ENCODE measurements at regions not wholly inside any gene's neighbourhood (a gene's known extent, or its start where the extent isn't known, plus 50 kb on each side); places are given as distances from the start of the nearest gene placed in this dataset.
A peak's percentile ranks its signal among the peaks of the same experiment; 100 is the strongest.

GRCh38 chr10:91335147-91335546 lies 75.0 kb upstream of the HECTD2 start:
- DNase-seq (ENCODE audit: low read depth): no peak
- TF ChIP-seq, protein P1, sequence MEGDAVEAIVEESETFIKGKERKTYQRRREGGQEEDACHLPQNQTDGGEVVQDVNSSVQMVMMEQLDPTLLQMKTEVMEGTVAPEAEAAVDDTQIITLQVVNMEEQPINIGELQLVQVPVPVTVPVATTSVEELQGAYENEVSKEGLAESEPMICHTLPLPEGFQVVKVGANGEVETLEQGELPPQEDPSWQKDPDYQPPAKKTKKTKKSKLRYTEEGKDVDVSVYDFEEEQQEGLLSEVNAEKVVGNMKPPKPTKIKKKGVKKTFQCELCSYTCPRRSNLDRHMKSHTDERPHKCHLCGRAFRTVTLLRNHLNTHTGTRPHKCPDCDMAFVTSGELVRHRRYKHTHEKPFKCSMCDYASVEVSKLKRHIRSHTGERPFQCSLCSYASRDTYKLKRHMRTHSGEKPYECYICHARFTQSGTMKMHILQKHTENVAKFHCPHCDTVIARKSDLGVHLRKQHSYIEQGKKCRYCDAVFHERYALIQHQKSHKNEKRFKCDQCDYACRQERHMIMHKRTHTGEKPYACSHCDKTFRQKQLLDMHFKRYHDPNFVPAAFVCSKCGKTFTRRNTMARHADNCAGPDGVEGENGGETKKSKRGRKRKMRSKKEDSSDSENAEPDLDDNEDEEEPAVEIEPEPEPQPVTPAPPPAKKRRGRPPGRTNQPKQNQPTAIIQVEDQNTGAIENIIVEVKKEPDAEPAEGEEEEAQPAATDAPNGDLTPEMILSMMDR (IDR thresholded peaks at IDR 0.05; ENCODE audit: insufficient read depth, low read length): no peak
- no peak overlapping the region for H3K4me3 ChIP-seq (ENCODE audit: low read depth, low read length)

DNA sequence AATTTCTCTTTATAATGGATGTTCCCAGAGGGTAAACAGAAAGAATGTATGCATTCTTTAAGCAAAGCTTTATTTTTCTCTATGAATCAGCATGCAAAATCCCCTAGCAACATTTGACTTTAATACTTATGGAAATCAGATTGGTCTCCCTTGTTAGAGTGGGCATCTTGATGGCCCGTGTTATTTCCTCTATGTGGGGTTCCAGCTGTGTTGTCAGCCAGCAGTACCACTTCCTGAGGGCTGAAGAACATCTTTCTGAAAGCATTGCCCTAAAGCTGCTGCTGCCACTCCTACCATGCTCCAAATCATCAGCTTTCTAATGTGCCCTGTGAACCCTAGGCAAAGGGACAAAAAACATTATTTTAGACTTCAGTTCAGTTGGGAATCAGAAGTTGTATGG lies 70.4 kb upstream of the HECTD2 start:
- no peak for DNase-seq (ENCODE audit: low read depth)

DNA sequence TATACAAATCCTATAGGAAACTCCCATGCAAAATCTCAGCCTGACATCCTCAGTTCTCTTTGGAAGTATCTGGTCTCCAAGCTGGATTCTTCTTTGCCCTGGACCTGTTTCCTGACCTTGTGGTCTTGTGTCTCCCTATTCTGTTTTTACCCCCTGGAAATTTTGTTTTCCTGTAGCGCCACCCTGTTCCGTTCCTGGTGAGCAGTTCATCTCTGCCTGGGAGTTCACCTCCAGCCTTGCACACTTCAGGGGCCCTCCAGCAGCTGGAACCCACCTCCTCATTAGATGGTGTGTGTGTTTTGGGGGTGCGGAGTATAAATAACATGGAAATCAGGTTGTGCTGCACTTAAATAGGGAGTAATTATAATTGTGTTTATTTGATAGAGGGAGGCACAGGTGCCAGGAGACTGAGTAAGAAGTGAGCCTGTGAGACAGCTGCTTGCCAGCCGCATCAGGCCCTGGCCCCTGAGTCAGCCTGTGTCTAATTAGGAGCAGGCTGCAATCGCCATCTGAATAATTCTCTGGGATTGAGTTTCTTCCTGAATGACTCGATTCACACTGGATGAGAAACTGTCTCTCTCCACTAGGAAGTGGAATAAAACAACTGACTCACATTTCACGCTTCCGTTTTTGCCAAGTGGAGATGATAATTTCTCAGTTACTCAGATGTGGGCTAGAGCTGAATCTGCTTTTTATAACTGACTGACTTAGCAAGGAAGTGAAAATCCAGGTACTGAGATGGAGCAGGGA lies 69.4 kb upstream of the HECTD2 start:
- no peak overlapping the region for H3K4me3 ChIP-seq (ENCODE audit: low read depth, low read length)
- DNase-seq (ENCODE audit: low read depth): peak; percentile 78
- TF ChIP-seq, protein P1 (IDR thresholded peaks at IDR 0.05; ENCODE audit: insufficient read depth, low read length): peak; percentile 5

More for the DNA sequence above, 70.4 kb upstream of the HECTD2 start:
- H3K4me3 ChIP-seq (ENCODE audit: low read depth, low read length): no peak overlapping the region
- TF ChIP-seq, protein P1 (IDR thresholded peaks at IDR 0.05; ENCODE audit: insufficient read depth, low read length): no peak

DNA sequence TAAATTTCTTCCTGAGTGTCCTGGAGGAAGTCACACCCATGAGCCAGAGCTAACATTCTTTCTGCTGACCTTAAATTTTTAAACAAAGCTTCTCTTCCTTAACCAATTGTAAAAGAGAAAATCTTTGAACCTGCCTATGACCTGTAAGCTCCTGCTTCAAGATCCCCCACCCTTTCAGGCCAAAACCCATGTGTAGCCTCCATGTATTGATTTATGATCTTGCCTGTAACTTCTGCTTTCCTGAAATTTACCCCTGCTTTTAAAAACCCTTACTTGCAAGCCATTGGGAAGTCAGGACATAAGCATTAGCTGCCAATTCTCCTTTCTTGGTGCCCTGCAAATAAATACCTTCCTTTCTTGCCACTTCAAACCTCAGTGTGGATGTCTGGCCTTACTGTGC lies 68.5 kb upstream of the HECTD2 start:
- TF ChIP-seq, protein P1 (IDR thresholded peaks at IDR 0.05; ENCODE audit: insufficient read depth, low read length): no peak
- DNase-seq (ENCODE audit: low read depth): peak; percentile 4
- H3K4me3 ChIP-seq (ENCODE audit: low read depth, low read length): no peak overlapping the region

GRCh38 chr10:91343010-91343409 lies 67.1 kb upstream of the HECTD2 start:
- DNase-seq (ENCODE audit: low read depth): no peak
- H3K4me3 ChIP-seq (ENCODE audit: low read depth, low read length): no peak overlapping the region
- TF ChIP-seq, protein P1 (IDR thresholded peaks at IDR 0.05; ENCODE audit: insufficient read depth, low read length): no peak

- TF ChIP-seq, protein P1 (IDR thresholded peaks at IDR 0.05; ENCODE audit: insufficient read depth, low read length): no peak
- DNase-seq (ENCODE audit: low read depth): no peak
- H3K4me3 ChIP-seq (ENCODE audit: low read depth, low read length): no peak overlapping the region
Observed at GRCh38 chr10:91344117-91344856, 65.9 kb upstream of the HECTD2 start.
